Neural cell (in vitro differentiated cells): ENCODE measurements at regions not wholly inside any gene's neighbourhood (a gene's known extent, or its start where the extent isn't known, plus 50 kb on each side); places are given as distances from the start of the nearest gene placed in this dataset.

Experiments
- H2AFZ ChIP-seq: fragments of 200-600, 300-800 bp; sonication (generic), shearing (Covaris generic); 2 replicates; pipeline ENCODE4 v1.6.0; 2014; ENCODE audit warnings: low read depth, mild to moderate bottlenecking, antibody characterized with exemption, low read length, moderate library complexity
- H3F3A ChIP-seq: fragments of 200-600 bp; shearing (Covaris generic); 2 replicates; pipeline ENCODE4 v1.6.1; 2016; ENCODE audit warnings: mild to moderate bottlenecking, moderate library complexity, mixed read lengths, antibody characterized with exemption, low read length; ENCODE audit not compliant: insufficient read depth, poor library complexity, severe bottlenecking
- H3K27ac ChIP-seq: fragments of 200-600, 300-800 bp; sonication (generic), shearing (Covaris generic); 2 replicates; pipeline ENCODE4 v1.5.1; 2014; ENCODE audit warnings: mild to moderate bottlenecking, low read length, moderate library complexity
- H3K27me3 ChIP-seq: fragments of 300-800, 200-600 bp; sonication (generic), shearing (Covaris generic); 2 replicates; pipeline ENCODE4 v1.6.0; 2014; ENCODE audit warnings: mild to moderate bottlenecking, low read depth, low read length, moderate library complexity; ENCODE audit not compliant: insufficient read depth
- H3K36me3 ChIP-seq: fragments of 300-800, 200-600 bp; sonication (generic), shearing (Covaris generic); 2 replicates; pipeline ENCODE4 v1.5.1; 2014; ENCODE audit warnings: mild to moderate bottlenecking, antibody characterized with exemption, low read length, moderate library complexity; ENCODE audit not compliant: insufficient read depth
- H3K4me2 ChIP-seq: fragments of 300-800, 200-600 bp; sonication (generic), shearing (Covaris generic); 2 replicates; pipeline ENCODE4 v1.6.0; 2014; ENCODE audit warnings: mild to moderate bottlenecking, low read length
- H3K4me3 ChIP-seq: fragments of 300-800, 200-600 bp; sonication (generic), shearing (Covaris generic); 2 replicates; pipeline ENCODE4 v1.5.1; 2014; ENCODE audit warnings: mild to moderate bottlenecking, low read length, moderate library complexity
- H3K79me2 ChIP-seq: fragments of 200-600 bp; shearing (Covaris generic); replicated peaks from 2 replicates; pipeline ENCODE4 v1.6.0; 2014; ENCODE audit warnings: mild to moderate bottlenecking, low read length, moderate library complexity; ENCODE audit not compliant: insufficient read depth
- H3K9ac ChIP-seq: fragments of 300-800, 200-600 bp; sonication (generic), shearing (Covaris generic); 2 replicates; pipeline ENCODE4 v1.6.1; 2016; ENCODE audit warnings: mild to moderate bottlenecking, low read length, mixed read lengths
- H3K9me2 ChIP-seq: fragments of 200-600 bp; shearing (Covaris generic); 2 replicates; pipeline ENCODE4 v1.6.1; 2016; ENCODE audit warnings: mild to moderate bottlenecking, low read length, mixed read lengths; ENCODE audit not compliant: insufficient read depth
- H3K9me3 ChIP-seq: fragments of 200-600, 300-800 bp; sonication (generic), shearing (Covaris generic); 2 replicates; pipeline ENCODE4 v1.6.1; 2016; ENCODE audit warnings: mild to moderate bottlenecking, mixed run types, low read length, moderate library complexity, mixed read lengths
- H4K20me1 ChIP-seq: fragments of 200-600 bp; shearing (Covaris generic); 2 replicates; pipeline ENCODE4 v1.6.1; 2016; ENCODE audit warnings: mild to moderate bottlenecking, mixed run types; ENCODE audit not compliant: insufficient read depth
- EP300 ChIP-seq: fragments of 450-650 bp; conservative IDR thresholded peaks from 2 replicates; pipeline ENCODE4 v1.6.1; 2014; ENCODE audit warnings: antibody characterized with exemption, mild to moderate bottlenecking, moderate library complexity; ENCODE audit not compliant: poor library complexity, severe bottlenecking
- EZH2 ChIP-seq: fragments of 200-600, 300-800 bp; shearing (Covaris generic), sonication (generic); IDR thresholded peaks from 2 replicates; pipeline ENCODE4 v1.6.1; 2014; ENCODE audit warnings: antibody characterized with exemption, low read length, borderline replicate concordance, mild to moderate bottlenecking; ENCODE audit not compliant: insufficient read depth, poor library complexity, severe bottlenecking
- MXI1 ChIP-seq: fragments of 450-650 bp; conservative IDR thresholded peaks from 2 replicates; pipeline ENCODE4 v1.6.1; 2014; ENCODE audit warnings: antibody characterized with exemption, mild to moderate bottlenecking; ENCODE audit not compliant: poor library complexity, severe bottlenecking
- POLR2AphosphoS5 ChIP-seq: IDR thresholded peaks from 2 replicates; pipeline ENCODE4 v1.6.1; 2012
- RAD21 ChIP-seq: fragments of 450-650 bp; conservative IDR thresholded peaks from 2 replicates; pipeline ENCODE4 v1.6.1; 2014; ENCODE audit warnings: antibody characterized with exemption, mild to moderate bottlenecking, moderate library complexity
- SMC3 ChIP-seq: fragments of 450-650 bp; conservative IDR thresholded peaks from 2 replicates; pipeline ENCODE4 v1.6.1; 2014; ENCODE audit warnings: antibody characterized with exemption, mild to moderate bottlenecking, moderate library complexity; ENCODE audit not compliant: poor library complexity
- TAF1 ChIP-seq: IDR thresholded peaks from 2 replicates; pipeline ENCODE4 v1.6.1; 2012; ENCODE audit warnings: low read depth
- TF ChIP-seq, protein P1 (sequence below): fragments of 450-650 bp; IDR thresholded peaks from 2 replicates; pipeline ENCODE4 v1.5.1; 2014; ENCODE audit warnings: antibody characterized with exemption, mild to moderate bottlenecking, moderate library complexity; ENCODE audit not compliant: poor library complexity, severe bottlenecking
- TF ChIP-seq, protein P2 (sequence below): IDR thresholded peaks from 2 replicates; pipeline ENCODE4 v1.6.1; 2012; ENCODE audit warnings: borderline replicate concordance

DNA sequence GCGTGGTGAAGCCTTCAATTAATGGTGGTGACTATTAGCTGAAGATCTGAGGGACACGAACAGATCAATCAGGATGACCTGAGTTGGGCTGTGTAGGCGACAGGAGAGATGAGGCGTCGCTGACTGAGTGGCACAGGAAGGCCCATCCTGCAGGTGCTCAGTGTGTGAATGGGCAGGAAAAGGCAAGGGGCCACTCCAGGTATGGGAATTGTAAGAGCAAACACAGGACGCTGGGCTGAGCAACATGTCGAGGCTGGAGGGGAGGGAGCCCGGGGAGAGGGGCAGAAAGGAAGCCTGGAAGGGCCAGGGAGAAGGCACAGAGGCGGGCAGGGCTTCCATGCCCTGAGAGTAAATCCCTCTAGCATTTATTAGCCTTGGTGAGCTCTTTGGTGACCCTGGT lies 151.0 kb downstream of the VEGFA start:
- no peaks in the 10 kb centered on the region for H4K20me1 ChIP-seq
- H2AFZ ChIP-seq, result no peak overlapping the region
- TF ChIP-seq SMC3 (no peak), TAF1 (no peak), POLR2AphosphoS5 (no peak), MXI1 (no peak), RAD21 (no peak)
- TF ChIP-seq, protein P1, sequence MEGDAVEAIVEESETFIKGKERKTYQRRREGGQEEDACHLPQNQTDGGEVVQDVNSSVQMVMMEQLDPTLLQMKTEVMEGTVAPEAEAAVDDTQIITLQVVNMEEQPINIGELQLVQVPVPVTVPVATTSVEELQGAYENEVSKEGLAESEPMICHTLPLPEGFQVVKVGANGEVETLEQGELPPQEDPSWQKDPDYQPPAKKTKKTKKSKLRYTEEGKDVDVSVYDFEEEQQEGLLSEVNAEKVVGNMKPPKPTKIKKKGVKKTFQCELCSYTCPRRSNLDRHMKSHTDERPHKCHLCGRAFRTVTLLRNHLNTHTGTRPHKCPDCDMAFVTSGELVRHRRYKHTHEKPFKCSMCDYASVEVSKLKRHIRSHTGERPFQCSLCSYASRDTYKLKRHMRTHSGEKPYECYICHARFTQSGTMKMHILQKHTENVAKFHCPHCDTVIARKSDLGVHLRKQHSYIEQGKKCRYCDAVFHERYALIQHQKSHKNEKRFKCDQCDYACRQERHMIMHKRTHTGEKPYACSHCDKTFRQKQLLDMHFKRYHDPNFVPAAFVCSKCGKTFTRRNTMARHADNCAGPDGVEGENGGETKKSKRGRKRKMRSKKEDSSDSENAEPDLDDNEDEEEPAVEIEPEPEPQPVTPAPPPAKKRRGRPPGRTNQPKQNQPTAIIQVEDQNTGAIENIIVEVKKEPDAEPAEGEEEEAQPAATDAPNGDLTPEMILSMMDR, result no peak
- TF ChIP-seq, protein P2, sequence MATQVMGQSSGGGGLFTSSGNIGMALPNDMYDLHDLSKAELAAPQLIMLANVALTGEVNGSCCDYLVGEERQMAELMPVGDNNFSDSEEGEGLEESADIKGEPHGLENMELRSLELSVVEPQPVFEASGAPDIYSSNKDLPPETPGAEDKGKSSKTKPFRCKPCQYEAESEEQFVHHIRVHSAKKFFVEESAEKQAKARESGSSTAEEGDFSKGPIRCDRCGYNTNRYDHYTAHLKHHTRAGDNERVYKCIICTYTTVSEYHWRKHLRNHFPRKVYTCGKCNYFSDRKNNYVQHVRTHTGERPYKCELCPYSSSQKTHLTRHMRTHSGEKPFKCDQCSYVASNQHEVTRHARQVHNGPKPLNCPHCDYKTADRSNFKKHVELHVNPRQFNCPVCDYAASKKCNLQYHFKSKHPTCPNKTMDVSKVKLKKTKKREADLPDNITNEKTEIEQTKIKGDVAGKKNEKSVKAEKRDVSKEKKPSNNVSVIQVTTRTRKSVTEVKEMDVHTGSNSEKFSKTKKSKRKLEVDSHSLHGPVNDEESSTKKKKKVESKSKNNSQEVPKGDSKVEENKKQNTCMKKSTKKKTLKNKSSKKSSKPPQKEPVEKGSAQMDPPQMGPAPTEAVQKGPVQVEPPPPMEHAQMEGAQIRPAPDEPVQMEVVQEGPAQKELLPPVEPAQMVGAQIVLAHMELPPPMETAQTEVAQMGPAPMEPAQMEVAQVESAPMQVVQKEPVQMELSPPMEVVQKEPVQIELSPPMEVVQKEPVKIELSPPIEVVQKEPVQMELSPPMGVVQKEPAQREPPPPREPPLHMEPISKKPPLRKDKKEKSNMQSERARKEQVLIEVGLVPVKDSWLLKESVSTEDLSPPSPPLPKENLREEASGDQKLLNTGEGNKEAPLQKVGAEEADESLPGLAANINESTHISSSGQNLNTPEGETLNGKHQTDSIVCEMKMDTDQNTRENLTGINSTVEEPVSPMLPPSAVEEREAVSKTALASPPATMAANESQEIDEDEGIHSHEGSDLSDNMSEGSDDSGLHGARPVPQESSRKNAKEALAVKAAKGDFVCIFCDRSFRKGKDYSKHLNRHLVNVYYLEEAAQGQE, result no peak
- H3K9ac ChIP-seq, result no peak overlapping the region
- no peaks in the 10 kb centered on the region for H3K27me3 ChIP-seq
- no peaks in the 10 kb centered on the region for H3F3A ChIP-seq
- H3K36me3 ChIP-seq, result no peaks in the 10 kb centered on the region
- no peaks in the 10 kb centered on the region for H3K79me2 ChIP-seq
- H3K9me3 ChIP-seq, result no peaks in the 10 kb centered on the region
- no peak overlapping the region for H3K4me3 ChIP-seq
- H3K4me2 ChIP-seq, result no peak overlapping the region
- H3K27ac ChIP-seq, result no peak overlapping the region
- no peaks in the 10 kb centered on the region for H3K9me2 ChIP-seq

DNA sequence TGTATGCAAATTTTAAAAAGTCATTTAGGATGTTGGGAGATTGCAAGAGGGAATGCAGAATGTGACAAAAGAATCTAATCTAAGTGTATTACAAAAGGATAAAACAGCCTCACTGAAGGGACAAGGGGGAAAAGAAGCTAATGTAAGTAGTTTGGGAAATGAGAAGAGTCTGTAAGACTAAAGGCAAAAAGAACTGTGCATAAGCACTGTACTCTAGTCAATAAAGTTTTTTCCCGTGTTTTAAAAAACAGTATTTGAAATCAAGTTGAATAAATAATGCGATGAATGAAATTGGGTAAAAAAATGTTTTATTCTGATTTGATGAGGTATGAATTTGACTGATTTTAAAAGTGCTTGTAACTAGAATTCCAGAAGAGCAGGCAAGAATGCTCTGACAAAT lies 149.8 kb downstream of the VEGFA start:
- Histone ChIP-seq H4K20me1 (no peaks in the 10 kb centered on the region), H3K27ac (no peak overlapping the region), H3K4me3 (no peak overlapping the region), H3K79me2 (no peaks in the 10 kb centered on the region), H3K27me3 (no peaks in the 10 kb centered on the region), H3K9ac (no peak overlapping the region), H2AFZ (no peak overlapping the region), H3K4me2 (no peak overlapping the region), H3K9me3 (no peaks in the 10 kb centered on the region), H3K9me2 (no peaks in the 10 kb centered on the region), H3F3A (no peaks in the 10 kb centered on the region), H3K36me3 (no peaks in the 10 kb centered on the region)
- TF ChIP-seq, protein P1, result no peak
- no peak for TF ChIP-seq EZH2
- TF ChIP-seq TAF1, result no peak
- no peak for TF ChIP-seq RAD21
- no peak for TF ChIP-seq POLR2AphosphoS5
- no peak for TF ChIP-seq SMC3
- no peak for TF ChIP-seq MXI1
- TF ChIP-seq, protein P2, result no peak
- no peak for TF ChIP-seq EP300
